HG03457 (cell line): ENCODE measurements at regions not wholly inside any gene's neighbourhood (a gene's known extent, or its start where the extent isn't known, plus 50 kb on each side); places are given as distances from the start of the nearest gene placed in this dataset.
"Not testable (repeated sequence)": the region's sequence is repeated elsewhere in the genome, so short reads cannot be mapped to it uniquely, and the experiment has no call there.

ENCODE experiments used
- ATAC-seq: cut with Tn5 transposase; IDR thresholded peaks from one replicate; pipeline ENCODE4 v1.9.1; 2021; ENCODE audit warnings: moderate number of reproducible peaks; ENCODE audit not compliant: unreplicated experiment

GRCh38 chr5:67954351-67954750 lies 261.2 kb upstream of the PIK3R1 start:
- no peak for ATAC-seq

- ATAC-seq, result no peak
Measured at GRCh38 chr5:67942421-67942820, 273.1 kb upstream of the PIK3R1 start.

- no peak for ATAC-seq
Measured at GRCh38 chr5:67941614-67942401, 273.7 kb upstream of the PIK3R1 start.

- no peak for ATAC-seq
Measured at GRCh38 chr5:67935908-67936566, 279.5 kb upstream of the PIK3R1 start.

- ATAC-seq, result no peak
Measured at GRCh38 chr5:67934976-67935375, 280.6 kb upstream of the PIK3R1 start.

- ATAC-seq, result no peak
Measured at GRCh38 chr5:67925511-67925910, 290.0 kb upstream of the PIK3R1 start.

GRCh38 chr5:67921004-67921601 lies 294.5 kb upstream of the PIK3R1 start:
- no peak for ATAC-seq

GRCh38 chr5:67919532-67919931 lies 296.0 kb upstream of the PIK3R1 start:
- not testable (repeated sequence) for ATAC-seq

- no peak for ATAC-seq
Measured at GRCh38 chr5:67917561-67917960, 298.0 kb upstream of the PIK3R1 start.

GRCh38 chr5:67910546-67910945 lies 305.0 kb upstream of the PIK3R1 start:
- ATAC-seq, result no peak

- ATAC-seq, result no peak
Measured at GRCh38 chr5:67908126-67908765, 307.3 kb upstream of the PIK3R1 start.

- ATAC-seq, result no peak
Measured at GRCh38 chr5:67904366-67904765, 311.2 kb upstream of the PIK3R1 start.

GRCh38 chr5:67903656-67904055 lies 311.9 kb upstream of the PIK3R1 start:
- no peak for ATAC-seq

- no peak for ATAC-seq
Measured at GRCh38 chr5:67903121-67903520, 312.4 kb upstream of the PIK3R1 start.

- ATAC-seq, result no peak
Measured at GRCh38 chr5:67902497-67902830, 313.1 kb upstream of the PIK3R1 start.

GRCh38 chr5:67901814-67902496 lies 313.6 kb upstream of the PIK3R1 start:
- no peak for ATAC-seq

- no peak for ATAC-seq
Measured at GRCh38 chr5:67900514-67900913, 315.0 kb upstream of the PIK3R1 start.

GRCh38 chr5:67897980-67898379 lies 317.6 kb upstream of the PIK3R1 start:
- ATAC-seq, result no peak

- no peak for ATAC-seq
Measured at GRCh38 chr5:67897431-67897830, 318.1 kb upstream of the PIK3R1 start.

GRCh38 chr5:67896930-67897313 lies 318.6 kb upstream of the PIK3R1 start:
- no peak for ATAC-seq

GRCh38 chr5:67896311-67896929 lies 319.1 kb upstream of the PIK3R1 start:
- no peak for ATAC-seq
